ENCODE measurements at regions not wholly inside any gene's neighbourhood (a gene's known extent, or its start where the extent isn't known, plus 50 kb on each side); places are given as distances from the start of the nearest gene placed in this dataset.

GRCh38 chr12:90301095-90301494 lies 592.5 kb upstream of the ATP2B1 start:
- DNase-seq = no peak

DNA sequence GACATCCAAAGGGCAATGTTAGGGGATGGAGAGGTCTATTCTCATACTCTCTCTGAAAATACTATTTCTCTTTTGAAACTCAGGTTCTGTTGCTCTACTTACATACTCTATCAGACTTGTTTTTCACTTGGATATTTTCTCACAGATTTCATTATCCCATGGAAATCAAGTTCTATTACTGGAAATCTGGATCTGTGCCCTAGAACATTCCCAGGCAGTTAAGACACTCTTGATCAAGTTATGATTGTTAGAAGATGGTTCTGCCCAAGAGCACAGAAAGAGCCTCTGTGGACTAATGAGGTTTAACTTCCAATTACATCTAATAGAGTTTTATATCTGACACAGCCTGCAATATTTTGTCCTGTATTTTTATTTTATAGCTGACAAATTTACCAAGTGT lies 591.0 kb upstream of the ATP2B1 start:
- DNase-seq = no peak

- no peak for DNase-seq
These were observed 590.5 kb upstream of the ATP2B1 start for GRCh38 chr12:90299121-90299520.

- no peak for DNase-seq
These were observed 589.8 kb upstream of the ATP2B1 start for GRCh38 chr12:90298289-90298948.

DNA sequence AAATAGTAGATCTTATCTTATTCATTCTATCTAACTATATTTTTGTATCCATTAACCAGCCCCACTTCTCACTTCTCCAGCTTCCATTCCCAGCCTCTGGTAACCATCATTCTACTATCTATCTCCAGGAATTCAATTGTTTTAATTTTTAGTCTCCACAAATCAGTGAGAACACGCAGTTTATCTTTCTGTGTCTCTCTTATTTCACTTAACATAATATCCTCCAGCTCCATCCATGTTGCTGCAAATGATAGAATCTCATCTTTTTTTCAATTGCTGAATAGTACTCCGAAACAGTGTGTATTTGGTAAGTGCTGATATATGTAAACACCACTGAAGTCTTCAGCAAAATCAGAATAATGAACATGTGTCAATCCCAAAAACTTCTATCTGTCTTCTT lies 587.2 kb upstream of the ATP2B1 start:
- no peak for DNase-seq

- DNase-seq = peak; percentile 1
These were observed 583.5 kb upstream of the ATP2B1 start for GRCh38 chr12:90292183-90292582.

DNA sequence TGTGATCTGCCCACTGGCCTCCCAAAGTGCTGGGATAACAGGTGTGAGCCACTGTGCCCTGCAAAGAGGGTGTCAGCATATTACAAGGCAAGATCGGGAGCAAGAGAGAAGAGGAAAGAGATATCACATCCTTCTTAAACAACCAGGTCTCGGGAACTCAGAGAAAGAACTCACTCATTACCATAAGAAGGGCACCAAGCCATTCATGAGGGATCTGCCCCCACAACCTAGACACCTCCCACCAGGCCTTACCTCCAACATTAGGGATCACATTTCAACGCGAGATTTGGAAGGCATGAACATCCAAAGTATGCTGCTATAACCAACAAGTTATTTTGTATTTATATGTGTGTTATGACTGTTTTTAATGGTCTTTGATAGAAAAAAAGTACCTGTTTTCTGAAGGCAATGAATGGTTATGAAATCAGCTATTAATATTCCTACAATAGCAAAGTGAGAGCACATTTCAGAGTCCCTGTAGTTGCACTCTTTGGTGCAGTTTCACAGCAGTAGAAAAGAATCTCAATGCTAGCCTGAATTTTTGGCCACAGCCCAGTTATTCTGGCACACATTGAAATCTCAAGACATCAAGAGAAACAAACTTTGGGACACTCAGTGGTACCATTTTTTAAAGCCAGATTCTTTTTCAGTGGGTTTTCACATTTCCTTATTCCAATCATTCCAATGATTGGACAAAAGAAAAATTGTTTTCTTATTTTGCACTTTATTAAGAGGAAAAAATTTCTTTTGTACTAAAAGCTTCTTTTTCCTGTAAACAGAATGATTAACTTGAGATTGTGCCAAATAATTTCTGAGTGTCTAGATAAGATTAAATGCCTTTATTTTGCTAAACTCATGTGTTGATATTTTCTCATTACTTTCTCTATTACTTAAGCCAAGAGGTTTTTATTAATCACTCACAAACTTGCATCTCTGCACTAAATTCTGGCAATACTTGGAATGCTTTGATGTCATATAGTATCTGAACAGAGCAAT lies 582.6 kb upstream of the ATP2B1 start:
- DNase-seq = no peak

GRCh38 chr12:90287585-90287984 lies 578.9 kb upstream of the ATP2B1 start:
- DNase-seq = no peak

GRCh38 chr12:90281154-90281868 lies 572.7 kb upstream of the ATP2B1 start:
- DNase-seq = no peak

GRCh38 chr12:90280564-90281058 lies 572.0 kb upstream of the ATP2B1 start:
- DNase-seq = no peak

GRCh38 chr12:90280033-90280432 lies 571.4 kb upstream of the ATP2B1 start:
- no peak for DNase-seq

GRCh38 chr12:90275088-90275487 lies 566.5 kb upstream of the ATP2B1 start:
- no peak for DNase-seq

- DNase-seq = no peak
These were observed 565.8 kb upstream of the ATP2B1 start for GRCh38 chr12:90274407-90274806.

GRCh38 chr12:90268574-90268973 lies 559.9 kb upstream of the ATP2B1 start:
- no peak for DNase-seq

DNA sequence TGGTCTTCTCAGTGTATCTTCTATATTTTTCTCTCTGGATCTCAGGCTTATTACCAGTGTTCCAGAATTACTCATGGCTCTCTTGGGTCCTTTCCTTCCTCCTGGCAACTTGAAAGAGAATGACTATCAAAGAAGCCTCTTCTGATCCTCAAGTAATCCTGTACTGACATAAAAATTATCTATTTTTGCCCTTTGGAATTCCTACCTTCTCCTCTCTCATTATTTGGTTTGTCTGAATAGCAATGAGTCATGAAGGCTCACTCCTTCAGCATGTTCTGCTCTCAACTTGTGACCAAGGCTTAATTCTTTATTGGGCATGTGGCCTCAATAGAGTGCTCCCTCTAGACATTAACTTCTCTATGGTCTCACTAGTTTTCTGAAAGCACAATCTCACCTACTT lies 553.6 kb upstream of the ATP2B1 start:
- no peak for DNase-seq

DNA sequence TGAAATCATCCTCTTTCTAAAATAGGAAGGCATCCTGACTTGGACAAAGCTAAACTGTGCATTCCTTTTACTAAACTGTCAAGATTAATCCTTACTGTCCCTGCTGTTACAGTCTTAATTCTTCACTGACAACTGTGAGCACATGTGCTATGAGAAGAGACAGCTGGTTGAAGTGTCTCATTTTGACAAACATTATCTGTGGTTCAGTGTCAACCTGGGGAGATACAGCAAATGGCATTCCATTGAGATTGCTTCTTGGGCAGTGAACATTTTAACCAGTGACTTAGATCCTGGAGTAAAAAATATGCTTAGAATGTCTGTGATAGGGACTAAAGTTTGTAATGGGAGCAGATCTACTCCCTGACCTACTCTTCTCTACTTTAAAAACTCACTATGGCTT lies 552.6 kb upstream of the ATP2B1 start:
- DNase-seq = no peak

DNA sequence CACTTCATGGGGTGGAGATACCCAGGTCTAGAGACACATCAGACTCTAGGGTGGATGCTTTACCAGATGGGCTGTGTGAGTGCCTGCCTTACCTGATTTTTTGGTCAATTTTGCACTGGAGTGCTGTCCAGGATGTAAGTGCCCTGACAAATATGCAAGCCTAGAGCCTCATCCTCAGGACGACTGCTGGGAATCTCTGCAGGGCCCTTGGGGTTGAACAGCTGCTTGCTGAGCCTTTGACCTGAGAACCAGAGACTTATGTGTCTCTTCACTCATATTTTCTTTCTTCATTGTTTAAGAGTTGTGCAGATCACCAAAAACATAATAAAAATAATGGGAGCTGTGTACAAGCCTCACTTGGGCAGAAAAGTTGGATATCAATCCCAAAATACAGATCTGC lies 551.5 kb upstream of the ATP2B1 start:
- DNase-seq = no peak

- no peak for DNase-seq
These were observed 549.4 kb upstream of the ATP2B1 start for GRCh38 chr12:90257927-90258624.

DNA sequence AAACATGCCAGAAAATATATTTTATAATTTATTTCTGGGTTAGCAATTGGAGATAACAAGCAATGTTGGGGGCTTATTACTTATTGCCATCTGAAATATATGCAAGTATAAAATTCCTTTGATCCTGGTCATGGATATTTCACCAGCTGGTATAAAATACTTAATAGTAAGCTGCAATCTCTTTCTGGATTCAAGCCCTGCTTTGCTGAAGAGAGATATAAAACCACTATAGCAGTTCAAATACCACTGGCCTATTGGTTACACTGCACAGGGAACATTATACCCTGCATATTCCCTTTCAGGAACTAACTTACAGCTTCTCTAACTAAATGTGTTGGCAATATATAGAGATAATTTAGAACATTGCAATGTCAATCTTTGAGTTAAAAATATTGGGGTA lies 546.2 kb upstream of the ATP2B1 start:
- no peak for DNase-seq

DNA sequence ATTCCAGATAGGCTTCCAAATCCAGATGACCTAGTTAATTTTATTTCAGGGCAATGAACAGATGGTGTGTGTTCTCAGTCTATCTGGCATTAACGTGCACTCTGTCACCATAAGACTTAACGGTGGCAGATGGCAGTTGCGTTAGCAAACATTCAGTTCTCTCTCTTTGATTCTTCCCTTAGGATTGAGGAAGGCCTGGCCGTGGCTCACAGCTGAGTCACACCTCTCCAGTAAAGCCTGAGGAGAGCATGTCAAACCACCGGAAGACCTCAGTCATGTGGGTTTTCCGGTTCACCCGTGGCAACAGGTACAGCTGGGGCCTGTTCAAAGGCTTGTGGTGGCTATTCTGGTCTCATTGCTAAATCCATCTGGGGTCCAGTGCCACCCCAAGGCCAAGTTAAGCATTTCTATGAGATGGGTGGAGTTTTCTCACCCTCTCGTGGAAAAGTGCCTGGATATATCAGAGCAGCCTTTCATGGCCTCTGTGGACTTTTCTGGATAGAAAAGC lies 545.1 kb upstream of the ATP2B1 start:
- peak; percentile 73 for DNase-seq

- peak; percentile 17 for DNase-seq
These were observed 544.5 kb upstream of the ATP2B1 start for GRCh38 chr12:90253136-90253535.

DNA sequence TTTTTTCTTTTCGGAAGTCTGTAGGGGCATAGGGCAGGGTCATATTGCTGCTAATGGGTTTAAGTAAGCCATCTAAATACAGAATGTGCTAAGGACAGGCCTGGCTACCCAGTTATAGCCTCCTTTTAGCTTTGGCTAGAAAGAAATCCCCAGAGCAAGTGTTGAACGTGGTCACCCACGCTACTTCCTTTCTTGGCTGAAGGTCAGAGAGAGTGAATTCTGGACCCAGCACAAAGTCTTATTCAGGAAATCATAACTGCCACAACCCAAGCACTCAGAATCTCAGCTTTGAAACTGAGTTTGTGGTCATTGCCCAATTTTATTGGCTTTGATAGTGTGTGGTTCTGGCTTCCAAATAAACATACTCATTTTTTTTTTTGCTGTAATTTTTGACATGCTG lies 542.1 kb upstream of the ATP2B1 start:
- no peak for DNase-seq

GRCh38 chr12:90250042-90250441 lies 541.4 kb upstream of the ATP2B1 start:
- no peak for DNase-seq
